ENCODE measurements at regions not wholly inside any gene's neighbourhood (a gene's known extent, or its start where the extent isn't known, plus 50 kb on each side); places are given as distances from the start of the nearest gene placed in this dataset.

GRCh38 chr7:84693483-84693882 lies 493.4 kb downstream of the SEMA3D start:
- Histone ChIP-seq H3K36me3 (ENCODE audit: insufficient read depth, low read depth, low read length) (no peaks in the 10 kb centered on the region), H3K27ac (ENCODE audit: low read length) (no peak overlapping the region), H3K9ac (ENCODE audit: low read depth, low read length) (no peak overlapping the region), H3K9me3 (ENCODE audit: insufficient read depth, low read depth, low read length) (no peaks in the 10 kb centered on the region; the same call in 1 of the 2 replicates), H3K4me3 (ENCODE audit: low read length) (no peak overlapping the region), H3K4me1 (ENCODE audit: insufficient read depth, low read length) (no peaks in the 10 kb centered on the region), H3K27me3 (ENCODE audit: insufficient read depth, low read length) (no peaks in the 10 kb centered on the region)

- Histone ChIP-seq H3K9me3 (ENCODE audit: insufficient read depth, low read depth, low read length) (no peaks in the 10 kb centered on the region), H3K27me3 (ENCODE audit: insufficient read depth, low read length) (no peaks in the 10 kb centered on the region), H3K9ac (ENCODE audit: low read depth, low read length) (no peak overlapping the region), H3K27ac (ENCODE audit: low read length) (no peak overlapping the region), H3K4me3 (ENCODE audit: low read length) (no peak overlapping the region), H3K36me3 (ENCODE audit: insufficient read depth, low read depth, low read length) (no peaks in the 10 kb centered on the region), H3K4me1 (ENCODE audit: insufficient read depth, low read length) (no peaks in the 10 kb centered on the region)
Observed at GRCh38 chr7:84688671-84689070, 494.1 kb upstream of the SEMA3A start.

GRCh38 chr7:84686373-84686772 lies 491.8 kb upstream of the SEMA3A start:
- Histone ChIP-seq H3K36me3 (ENCODE audit: insufficient read depth, low read depth, low read length) (no peaks in the 10 kb centered on the region), H3K9ac (ENCODE audit: low read depth, low read length) (no peak overlapping the region), H3K27ac (ENCODE audit: low read length) (no peak overlapping the region), H3K4me3 (ENCODE audit: low read length) (no peak overlapping the region), H3K27me3 (ENCODE audit: insufficient read depth, low read length) (no peaks in the 10 kb centered on the region), H3K4me1 (ENCODE audit: insufficient read depth, low read length) (no peaks in the 10 kb centered on the region), H3K9me3 (ENCODE audit: insufficient read depth, low read depth, low read length) (no peaks in the 10 kb centered on the region)

GRCh38 chr7:84684836-84685480 lies 490.4 kb upstream of the SEMA3A start:
- Histone ChIP-seq H3K9me3 (ENCODE audit: insufficient read depth, low read depth, low read length) (no peaks in the 10 kb centered on the region), H3K4me1 (ENCODE audit: insufficient read depth, low read length) (no peaks in the 10 kb centered on the region), H3K36me3 (ENCODE audit: insufficient read depth, low read depth, low read length) (no peaks in the 10 kb centered on the region), H3K9ac (ENCODE audit: low read depth, low read length) (no peak overlapping the region), H3K4me3 (ENCODE audit: low read length) (no peak overlapping the region), H3K27me3 (ENCODE audit: insufficient read depth, low read length) (no peaks in the 10 kb centered on the region), H3K27ac (ENCODE audit: low read length) (no peak overlapping the region)

GRCh38 chr7:84682543-84682942 lies 488.0 kb upstream of the SEMA3A start:
- no peaks in the 10 kb centered on the region for H3K36me3 ChIP-seq (ENCODE audit: insufficient read depth, low read depth, low read length)
- H3K4me1 ChIP-seq (ENCODE audit: insufficient read depth, low read length) = no peaks in the 10 kb centered on the region
- H3K27ac ChIP-seq (ENCODE audit: low read length) = no peak overlapping the region
- H3K4me3 ChIP-seq (ENCODE audit: low read length) = no peak overlapping the region
- no peaks in the 10 kb centered on the region for H3K27me3 ChIP-seq (ENCODE audit: insufficient read depth, low read length)
- no peaks in the 10 kb centered on the region for H3K9me3 ChIP-seq (ENCODE audit: insufficient read depth, low read depth, low read length)
- no peak overlapping the region for H3K9ac ChIP-seq (ENCODE audit: low read depth, low read length)

- Histone ChIP-seq H3K4me3 (ENCODE audit: low read length) (no peak overlapping the region), H3K9ac (ENCODE audit: low read depth, low read length) (no peak overlapping the region), H3K4me1 (ENCODE audit: insufficient read depth, low read length) (no peaks in the 10 kb centered on the region), H3K36me3 (ENCODE audit: insufficient read depth, low read depth, low read length) (no peaks in the 10 kb centered on the region), H3K9me3 (ENCODE audit: insufficient read depth, low read depth, low read length) (no peaks in the 10 kb centered on the region), H3K27ac (ENCODE audit: low read length) (no peak overlapping the region), H3K27me3 (ENCODE audit: insufficient read depth, low read length) (no peaks in the 10 kb centered on the region)
Observed at GRCh38 chr7:84678841-84679240, 484.3 kb upstream of the SEMA3A start.

- Histone ChIP-seq H3K9me3 (ENCODE audit: insufficient read depth, low read depth, low read length) (no peaks in the 10 kb centered on the region), H3K4me3 (ENCODE audit: low read length) (no peak overlapping the region), H3K4me1 (ENCODE audit: insufficient read depth, low read length) (no peaks in the 10 kb centered on the region), H3K27ac (ENCODE audit: low read length) (no peak overlapping the region), H3K27me3 (ENCODE audit: insufficient read depth, low read length) (no peaks in the 10 kb centered on the region), H3K9ac (ENCODE audit: low read depth, low read length) (no peak overlapping the region), H3K36me3 (ENCODE audit: insufficient read depth, low read depth, low read length) (no peaks in the 10 kb centered on the region)
Observed at GRCh38 chr7:84677117-84677732, 482.6 kb upstream of the SEMA3A start.

GRCh38 chr7:84675633-84676034 lies 481.0 kb upstream of the SEMA3A start:
- Histone ChIP-seq H3K36me3 (ENCODE audit: insufficient read depth, low read depth, low read length) (no peaks in the 10 kb centered on the region), H3K4me1 (ENCODE audit: insufficient read depth, low read length) (no peaks in the 10 kb centered on the region), H3K4me3 (ENCODE audit: low read length) (no peak overlapping the region), H3K27me3 (ENCODE audit: insufficient read depth, low read length) (no peaks in the 10 kb centered on the region), H3K9me3 (ENCODE audit: insufficient read depth, low read depth, low read length) (no peaks in the 10 kb centered on the region), H3K9ac (ENCODE audit: low read depth, low read length) (no peak overlapping the region), H3K27ac (ENCODE audit: low read length) (no peak overlapping the region)

GRCh38 chr7:84674236-84674913 lies 479.8 kb upstream of the SEMA3A start:
- Histone ChIP-seq H3K36me3 (ENCODE audit: insufficient read depth, low read depth, low read length) (no peaks in the 10 kb centered on the region), H3K4me1 (ENCODE audit: insufficient read depth, low read length) (no peaks in the 10 kb centered on the region), H3K9me3 (ENCODE audit: insufficient read depth, low read depth, low read length) (no peaks in the 10 kb centered on the region), H3K4me3 (ENCODE audit: low read length) (no peak overlapping the region), H3K27ac (ENCODE audit: low read length) (no peak overlapping the region), H3K27me3 (ENCODE audit: insufficient read depth, low read length) (no peaks in the 10 kb centered on the region), H3K9ac (ENCODE audit: low read depth, low read length) (no peak overlapping the region)

- H3K4me1 ChIP-seq (ENCODE audit: insufficient read depth, low read length) = peaks cover 10% of the 10 kb centered on the region; the same call in 1 of the 2 replicates
- no peak overlapping the region for H3K27ac ChIP-seq (ENCODE audit: low read length)
- H3K9me3 ChIP-seq (ENCODE audit: insufficient read depth, low read depth, low read length) = no peaks in the 10 kb centered on the region
- no peak overlapping the region for H3K9ac ChIP-seq (ENCODE audit: low read depth, low read length)
- H3K36me3 ChIP-seq (ENCODE audit: insufficient read depth, low read depth, low read length) = no peaks in the 10 kb centered on the region
- H3K4me3 ChIP-seq (ENCODE audit: low read length) = no peak overlapping the region
- H3K27me3 ChIP-seq (ENCODE audit: insufficient read depth, low read length) = no peaks in the 10 kb centered on the region
Observed at GRCh38 chr7:84669177-84669732, 474.7 kb upstream of the SEMA3A start.

- H3K27ac ChIP-seq (ENCODE audit: low read length) = no peak overlapping the region
- no peaks in the 10 kb centered on the region for H3K36me3 ChIP-seq (ENCODE audit: insufficient read depth, low read depth, low read length)
- no peaks in the 10 kb centered on the region for H3K9me3 ChIP-seq (ENCODE audit: insufficient read depth, low read depth, low read length)
- no peaks in the 10 kb centered on the region for H3K27me3 ChIP-seq (ENCODE audit: insufficient read depth, low read length)
- no peak overlapping the region for H3K9ac ChIP-seq (ENCODE audit: low read depth, low read length)
- H3K4me3 ChIP-seq (ENCODE audit: low read length) = no peak overlapping the region
- peaks cover 10% of the 10 kb centered on the region; the same call in 1 of the 2 replicates for H3K4me1 ChIP-seq (ENCODE audit: insufficient read depth, low read length)
Observed at GRCh38 chr7:84668116-84668515, 473.5 kb upstream of the SEMA3A start.

- Histone ChIP-seq H3K4me1 (ENCODE audit: insufficient read depth, low read length) (peaks cover 10% of the 10 kb centered on the region; the same call in 1 of the 2 replicates), H3K27ac (ENCODE audit: low read length) (no peak overlapping the region), H3K9me3 (ENCODE audit: insufficient read depth, low read depth, low read length) (no peaks in the 10 kb centered on the region), H3K4me3 (ENCODE audit: low read length) (no peak overlapping the region), H3K36me3 (ENCODE audit: insufficient read depth, low read depth, low read length) (no peaks in the 10 kb centered on the region), H3K27me3 (ENCODE audit: insufficient read depth, low read length) (no peaks in the 10 kb centered on the region), H3K9ac (ENCODE audit: low read depth, low read length) (no peak overlapping the region)
Observed at GRCh38 chr7:84666651-84667050, 472.1 kb upstream of the SEMA3A start.

All from iPS-20b (cell line).